Cerebellar nuclear complex (tissue), 1 donor: ENCODE measurements at regions not wholly inside any gene's neighbourhood (a gene's known extent, or its start where the extent isn't known, plus 50 kb on each side); places are given as distances from the start of the nearest gene placed in this dataset.
"Not testable (repeated sequence)": the region's sequence is repeated elsewhere in the genome, so short reads cannot be mapped to it uniquely, and the experiment has no call there.

Source experiments
- DNase-seq, 2 experiments: peaks; one replicate each; lab custom pipeline; 2025; lab: John Stamatoyannopoulos, UW

- not testable (repeated sequence) for DNase-seq
Measured at GRCh38 chr2:242108797-242109500, 239.4 kb downstream of the RTP5 start.

DNA sequence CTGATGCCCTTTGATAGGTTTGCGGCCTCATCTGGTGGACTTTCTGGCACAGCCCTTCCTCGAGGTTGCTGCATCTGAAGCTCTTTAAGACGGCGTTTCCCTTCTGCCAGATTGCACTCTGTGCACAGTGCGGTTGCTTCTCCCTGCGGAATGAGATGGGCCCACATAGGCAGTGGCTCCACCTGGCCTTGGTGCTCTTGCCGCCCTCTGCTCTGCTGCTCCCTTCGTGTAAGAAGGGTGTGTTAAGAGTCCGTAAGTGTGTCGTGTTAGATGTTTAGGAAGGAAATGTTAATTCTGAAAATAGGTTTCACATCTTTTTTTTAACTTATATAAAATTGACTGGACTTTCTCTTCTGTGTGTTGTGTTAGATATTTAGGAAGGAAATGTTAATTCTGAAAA, 240.3 kb downstream of the RTP5 start:
- not testable (repeated sequence) for DNase-seq

DNA sequence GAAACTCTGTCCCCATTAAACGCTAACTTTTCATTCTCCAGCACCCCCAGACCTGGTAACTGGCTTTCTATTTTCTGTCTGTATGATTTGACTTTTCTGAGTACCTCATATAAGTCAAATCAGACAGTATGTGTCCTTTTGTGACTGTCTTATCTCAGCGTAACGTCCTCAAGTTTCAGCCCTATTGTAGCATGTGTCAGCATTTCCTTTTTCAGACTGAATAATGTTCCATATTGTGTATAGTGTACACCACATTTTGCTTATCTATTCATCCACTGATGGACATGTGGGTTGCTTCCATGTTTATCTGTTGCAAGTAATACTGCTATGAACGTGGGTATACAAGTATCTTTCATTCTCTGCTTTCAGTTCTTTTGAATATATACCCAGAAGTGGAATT, 242.4 kb downstream of the RTP5 start:
- not testable (repeated sequence) for DNase-seq

- DNase-seq = not testable (repeated sequence)
Measured at GRCh38 chr2:242113492-242113891, 244.0 kb downstream of the RTP5 start.

DNA sequence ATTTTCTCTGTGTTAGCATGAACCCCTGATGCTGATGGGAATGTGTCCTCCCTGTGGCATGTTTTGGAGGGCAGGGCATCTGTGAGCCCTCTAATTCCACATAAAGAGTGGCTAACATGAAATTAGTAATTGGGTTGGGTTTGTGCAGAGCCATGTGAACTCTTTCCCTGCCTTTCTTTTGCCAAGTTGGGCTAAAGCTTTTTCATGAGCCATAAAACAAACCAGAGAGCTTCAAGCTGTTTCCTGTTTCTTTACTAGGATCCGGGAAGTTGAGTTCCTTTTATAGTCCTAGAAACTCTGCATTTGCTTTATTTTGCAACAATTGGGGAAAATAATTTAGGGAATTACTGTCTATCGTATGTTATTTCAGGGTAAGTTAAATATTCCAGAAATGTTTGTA, 247.1 kb downstream of the RTP5 start:
- DNase-seq = not testable (repeated sequence)

- not testable (repeated sequence) for DNase-seq
Measured at GRCh38 chr2:242117305-242117704, 247.8 kb downstream of the RTP5 start.

GRCh38 chr2:242119682-242120081, 250.2 kb downstream of the RTP5 start:
- not testable (repeated sequence) for DNase-seq

DNA sequence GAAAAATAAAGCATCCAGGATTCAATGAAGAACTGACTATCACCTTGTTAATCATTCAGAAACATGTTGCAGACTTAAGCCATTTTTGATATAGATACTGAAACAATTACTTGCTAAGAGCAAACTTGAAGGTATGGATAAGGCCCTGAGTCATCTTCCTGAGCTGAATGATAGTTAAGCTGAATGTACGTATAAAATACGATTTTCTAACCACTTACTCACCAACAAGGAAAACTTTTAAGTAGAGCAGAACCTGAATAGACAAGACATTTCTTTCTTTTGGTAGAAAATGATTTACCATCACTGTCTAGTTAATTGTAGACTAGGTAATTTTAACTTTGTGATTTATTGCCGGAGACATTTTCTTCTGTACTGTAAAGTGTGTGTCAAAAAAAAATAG, 261.2 kb downstream of the RTP5 start:
- not testable (repeated sequence) for DNase-seq

DNA sequence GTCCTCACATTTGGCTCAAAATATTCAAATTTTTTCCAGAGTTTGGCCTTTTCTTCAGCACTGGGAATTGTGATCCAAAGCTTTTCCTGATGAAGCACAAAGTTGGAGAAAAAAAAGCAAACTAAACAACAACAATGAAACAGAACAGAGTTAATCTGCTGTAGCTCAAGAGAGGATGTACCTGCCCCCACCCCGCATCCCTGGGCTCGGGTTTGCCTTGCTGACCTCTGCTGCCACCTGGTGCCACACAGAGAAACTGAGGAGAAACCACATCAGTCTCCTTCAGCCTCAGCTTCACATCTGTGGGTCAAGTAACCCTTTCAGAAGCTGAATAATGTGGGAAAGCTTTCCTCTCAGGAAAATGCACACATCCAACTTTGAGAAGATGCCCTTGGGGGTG, 290.4 kb downstream of the RTP5 start:
- DNase-seq = not testable (repeated sequence)

- not testable (repeated sequence) for DNase-seq
Measured at GRCh38 chr2:242165115-242165514, 295.6 kb downstream of the RTP5 start.

- not testable (repeated sequence) for DNase-seq
Measured at GRCh38 chr2:242171290-242171689, 301.8 kb downstream of the RTP5 start.
